Mesothelial cell of epicardium (in vitro differentiated cells): ENCODE measurements at regions not wholly inside any gene's neighbourhood (a gene's known extent, or its start where the extent isn't known, plus 50 kb on each side); places are given as distances from the start of the nearest gene placed in this dataset.

Experiments
- DNase-seq, 2 experiments: peaks; one replicate each; pipeline ENCODE4 v3.0.0; 2021; ENCODE audit warnings: low spot score in 2 of 2; ENCODE audit not compliant: unreplicated experiment in 2 of 2
- H3K27ac Mint-ChIP-seq: 2 replicates; pipeline ENCODE4 v1.8.0; 2021; ENCODE audit warnings: mixed read lengths
- H3K27me3 Mint-ChIP-seq: 2 replicates; pipeline ENCODE4 v1.8.0; 2021; ENCODE audit warnings: low read depth, mixed read lengths
- H3K36me3 Mint-ChIP-seq: 2 replicates; pipeline ENCODE4 v1.8.0; 2021; ENCODE audit warnings: mixed read lengths
- H3K4me1 Mint-ChIP-seq: 2 replicates; pipeline ENCODE4 v1.8.0; 2021; ENCODE audit warnings: mixed read lengths
- H3K4me3 Mint-ChIP-seq: 2 replicates; pipeline ENCODE4 v1.8.0; 2021; ENCODE audit warnings: mild to moderate bottlenecking, moderate library complexity, mixed read lengths
- H3K9me3 Mint-ChIP-seq: 2 replicates; pipeline ENCODE4 v1.8.0; 2021; ENCODE audit warnings: mixed read lengths
- CTCF ChIP-seq: fragments of 200-600 bp; sonication (generic); IDR thresholded peaks from one replicate; pipeline ENCODE4 v1.5.0; 2021; ENCODE audit warnings: antibody characterized with exemption; ENCODE audit not compliant: unreplicated experiment

- Mint-ChIP-seq H3K9me3 (peaks cover 9% of the 10 kb centered on the region), H3K27ac (no peak overlapping the region), H3K36me3 (no peaks in the 10 kb centered on the region), H3K4me3 (no peak overlapping the region), H3K4me1 (no peaks in the 10 kb centered on the region), H3K27me3 (peaks cover 20% of the 10 kb centered on the region)
- no peak for DNase-seq
- TF ChIP-seq CTCF: no peak
Measured at GRCh38 chr11:29395555-29396072, 621.2 kb downstream of the KCNA4 start.

- peaks cover 19% of the 10 kb centered on the region for H3K27me3 Mint-ChIP-seq
- DNase-seq: no peak
- H3K4me1 Mint-ChIP-seq: no peaks in the 10 kb centered on the region
- TF ChIP-seq CTCF: no peak
- peaks cover 4% of the 10 kb centered on the region for H3K9me3 Mint-ChIP-seq
- H3K27ac Mint-ChIP-seq: no peak overlapping the region
- H3K4me3 Mint-ChIP-seq: no peak overlapping the region
- no peaks in the 10 kb centered on the region for H3K36me3 Mint-ChIP-seq
Measured at GRCh38 chr11:29389793-29390192, 627.0 kb downstream of the KCNA4 start.

GRCh38 chr11:29373725-29374124 is 643.1 kb downstream of the KCNA4 start:
- H3K9me3 Mint-ChIP-seq: peaks cover 27% of the 10 kb centered on the region

GRCh38 chr11:29368126-29368525 is 648.7 kb downstream of the KCNA4 start:
- no peak for TF ChIP-seq CTCF
- Mint-ChIP-seq H3K4me3 (no peak overlapping the region), H3K9me3 (peaks cover 10% of the 10 kb centered on the region)

More at GRCh38 chr11:29373725-29374124, 643.1 kb downstream of the KCNA4 start:
- TF ChIP-seq CTCF: no peak
- H3K4me1 Mint-ChIP-seq: no peaks in the 10 kb centered on the region
- no peaks in the 10 kb centered on the region for H3K36me3 Mint-ChIP-seq
- no peak overlapping the region for H3K27ac Mint-ChIP-seq
- DNase-seq: no peak
- H3K27me3 Mint-ChIP-seq: no peaks in the 10 kb centered on the region
- no peak overlapping the region for H3K4me3 Mint-ChIP-seq

GRCh38 chr11:29364006-29364405 is 652.8 kb downstream of the KCNA4 start:
- H3K27me3 Mint-ChIP-seq: peaks cover 30% of the 10 kb centered on the region
- H3K4me1 Mint-ChIP-seq: peaks cover 16% of the 10 kb centered on the region
- H3K4me3 Mint-ChIP-seq: no peak overlapping the region
- H3K36me3 Mint-ChIP-seq: no peaks in the 10 kb centered on the region
- no peak for DNase-seq
- TF ChIP-seq CTCF: no peak
- no peaks in the 10 kb centered on the region for H3K9me3 Mint-ChIP-seq
- no peak overlapping the region for H3K27ac Mint-ChIP-seq

More at GRCh38 chr11:29368126-29368525, 648.7 kb downstream of the KCNA4 start:
- Mint-ChIP-seq H3K27ac (no peak overlapping the region), H3K4me1 (peaks cover 12% of the 10 kb centered on the region), H3K36me3 (no peaks in the 10 kb centered on the region), H3K27me3 (peaks cover 19% of the 10 kb centered on the region)
- no peak for DNase-seq

- H3K36me3 Mint-ChIP-seq: no peaks in the 10 kb centered on the region
- TF ChIP-seq CTCF: no peak
- peaks cover 36% of the 10 kb centered on the region for H3K27me3 Mint-ChIP-seq
- no peak overlapping the region for H3K27ac Mint-ChIP-seq
- H3K4me3 Mint-ChIP-seq: no peak overlapping the region
- H3K4me1 Mint-ChIP-seq: peaks cover 16% of the 10 kb centered on the region
- H3K9me3 Mint-ChIP-seq: no peaks in the 10 kb centered on the region
- no peak for DNase-seq
Measured at GRCh38 chr11:29361369-29361768, 655.5 kb downstream of the KCNA4 start.
